HepG2 (cell line): ENCODE measurements at regions not wholly inside any gene's neighbourhood (a gene's known extent, or its start where the extent isn't known, plus 50 kb on each side); places are given as distances from the start of the nearest gene placed in this dataset.

Source experiments
- ATAC-seq: fragments of 200-7000 bp; cut with Tn5 transposase; 3 replicates; pipeline ENCODE4 v1.9.1; 2020; ENCODE audit warnings: mild to moderate bottlenecking, moderate library complexity
- BruUV-seq: library from RNA; stranded (reverse); fragments of 400-500 nt; replicated peaks from 2 replicates; lab custom pipeline; 2021; lab: Mats Ljungman, UMichigan
- CTCF ChIA-PET: fragments of 300-600 bp; formaldehyde crosslinking; extraction: SDS; loops from one replicate; lab custom pipeline; 2021; ENCODE audit warnings: low total read pairs, inconsistent platforms, low intra/inter-chr PET ratio; lab: Yijun Ruan, JAX
- POLR2A ChIA-PET: fragments of 350-600 bp; sonication (Branson Sonifier 250); formaldehyde crosslinking; loops from one replicate; lab custom pipeline; 2020; ENCODE audit warnings: antibody characterized with exemption, inconsistent platforms; lab: Yijun Ruan, JAX
- DNase-seq: peaks from one replicate; pipeline ENCODE4 v3.0.0-alpha.2; 2015; ENCODE audit warnings: low spot score
- FAIRE-seq: peaks from 3 replicates; lab custom pipeline; 2011; peaks lifted over from hg19 to GRCh38; lab: Jason Lieb, UNC
- H2AFZ ChIP-seq: one replicate; pipeline ENCODE4 v1.6.1; 2011; ENCODE audit warnings: low read length, inconsistent platforms
- H3K27ac ChIP-seq: fragments of 300-600 bp; 3 replicates; pipeline ENCODE4 v1.8.0; 2011; ENCODE audit warnings: mixed run types, mild to moderate bottlenecking, mixed read lengths, low read length, inconsistent platforms; ENCODE audit not compliant: insufficient read depth; ENCODE audit errors: extremely low read length
- H3K27me3 ChIP-seq, 2 experiments: fragments of 200-600 bp in 1 of 2; 2 replicates in 1 of 2; 3 replicates in 1 of 2; pipeline versions ENCODE4 v1.6.0 to v1.8.0; 2011; ENCODE audit warnings: low read length in 2 of 2, mild to moderate bottlenecking in 2 of 2, moderate library complexity in 2 of 2, inconsistent platforms in 1 of 2; ENCODE audit not compliant: insufficient read depth in 2 of 2, control insufficient read depth in 1 of 2
- H3K36me3 ChIP-seq, 2 experiments: fragments of 200-600 bp in 1 of 2; replicated peaks in 1 of 2; 2 replicates in 1 of 2; 3 replicates in 1 of 2; pipeline versions ENCODE4 v1.5.1 to v1.8.0; 2011; ENCODE audit warnings: low read length in 2 of 2, inconsistent platforms in 1 of 2; ENCODE audit not compliant: insufficient read depth in 2 of 2, control insufficient read depth in 1 of 2
- H3K4me1 ChIP-seq: 2 replicates; pipeline ENCODE4 v1.5.1; 2012; ENCODE audit warnings: low read length, inconsistent platforms; ENCODE audit not compliant: insufficient read depth
- H3K4me2 ChIP-seq: 2 replicates; pipeline ENCODE4 v1.6.0; 2011; ENCODE audit warnings: low read depth, low read length, inconsistent platforms
- H3K4me3 ChIP-seq, 3 experiments: fragments of 200-600 bp in 1 of 3; sonication (generic), shearing (Covaris generic) in 1 of 3; replicated peaks in 1 of 3; 2 replicates each; pipeline ENCODE4 v1.5.1; 2011 to 2016; ENCODE audit warnings: low read length in 3 of 3, inconsistent platforms in 2 of 3, low read depth in 2 of 3, mild to moderate bottlenecking in 2 of 3, control low read depth in 1 of 3, mixed read lengths in 1 of 3; ENCODE audit not compliant: insufficient read depth in 1 of 3
- H3K79me2 ChIP-seq: one replicate; pipeline ENCODE4 v1.6.1; 2011; ENCODE audit warnings: low read length, inconsistent platforms; ENCODE audit not compliant: insufficient read depth
- H3K9ac ChIP-seq: 2 replicates; pipeline ENCODE4 v1.6.0; 2011; ENCODE audit warnings: mild to moderate bottlenecking, low read depth, low read length, inconsistent platforms; ENCODE audit not compliant: insufficient read depth
- H3K9me3 ChIP-seq: 2 replicates; pipeline ENCODE4 v1.5.1; 2012; ENCODE audit warnings: mild to moderate bottlenecking, low read length
- H4K20me1 ChIP-seq: 2 replicates; pipeline ENCODE4 v1.6.0; 2011; ENCODE audit warnings: inconsistent platforms, mild to moderate bottlenecking, low read length, moderate library complexity; ENCODE audit not compliant: insufficient read depth
- CENPT ChIP-seq: sonication (generic); formaldehyde crosslinking; IDR thresholded peaks from 2 replicates; pipeline ENCODE4 v1.8.0; 2022; ENCODE audit warnings: low read depth, mild to moderate bottlenecking, moderate library complexity, missing genetic modification reagents
- CREBL2 ChIP-seq: sonication (generic); formaldehyde crosslinking; IDR thresholded peaks from 2 replicates; pipeline ENCODE4 v1.8.1; 2023; ENCODE audit warnings: missing genetic modification reagents, mild to moderate bottlenecking, borderline replicate concordance
- CREM ChIP-seq, 2 experiments: sonication (generic) in 1 of 2; formaldehyde crosslinking in 1 of 2; IDR thresholded peaks; 2 replicates each; pipeline versions ENCODE4 v1.4.0 to v1.6.1; 2016 to 2020; ENCODE audit warnings: antibody characterized with exemption in 1 of 2, mild to moderate bottlenecking in 1 of 2, missing genetic modification reagents in 1 of 2
- TEAD2 ChIP-seq: sonication (generic); formaldehyde crosslinking; IDR thresholded peaks from 2 replicates; pipeline ENCODE4 v1.9.0; 2021; ENCODE audit warnings: missing genetic modification reagents
- ZNF33A ChIP-seq: sonication (generic); formaldehyde crosslinking; IDR thresholded peaks from 2 replicates; pipeline ENCODE4 v1.5.1; 2020; ENCODE audit warnings: missing genetic modification reagents, mild to moderate bottlenecking, moderate library complexity, borderline replicate concordance
- ZNF382 ChIP-seq: sonication (generic); formaldehyde crosslinking; IDR thresholded peaks from 2 replicates; pipeline ENCODE4 v1.5.0; 2020; ENCODE audit warnings: missing genetic modification reagents, mild to moderate bottlenecking, borderline replicate concordance
- ZNF451 ChIP-seq: sonication (generic); formaldehyde crosslinking; IDR thresholded peaks from 2 replicates; pipeline ENCODE4 v1.5.0; 2020; ENCODE audit warnings: mild to moderate bottlenecking, missing genetic modification reagents
- ZNF605 ChIP-seq: sonication (generic); formaldehyde crosslinking; IDR thresholded peaks from 2 replicates; pipeline ENCODE4 v1.8.0; 2022; ENCODE audit warnings: mild to moderate bottlenecking, missing genetic modification reagents
- ZNF674 ChIP-seq: sonication (generic); formaldehyde crosslinking; IDR thresholded peaks from 2 replicates; pipeline ENCODE4 v1.5.0; 2020; ENCODE audit warnings: low read depth, mild to moderate bottlenecking, missing genetic modification reagents
- ZNF772 ChIP-seq: sonication (generic); formaldehyde crosslinking; IDR thresholded peaks from 2 replicates; pipeline ENCODE4 v1.5.0; 2020; ENCODE audit warnings: mild to moderate bottlenecking, missing genetic modification reagents
- WGBS: methylation state at CpG from one replicate; pipeline ENCODE4 v1.1.6; 2017; ENCODE audit warnings: low lambda C conversion rate; 5-methylcytosine and 5-hydroxymethylcytosine counted together
- in situ Hi-C: cut with HindIII; loops from 2 replicates; pipeline ENCODE4 v1.10.0; 2017; ENCODE audit warnings: low pct_unique_long_range_greater_than_20kb; ENCODE audit not compliant: extremely low pct_ligation_motif_present
- intact Hi-C: fragments of 100-400 bp; cut with micrococcal nuclease; formaldehyde crosslinking; loops from one replicate; pipeline ENCODE4 v1.10.0; 2022; ENCODE audit not compliant: unreplicated experiment
- TF ChIP-seq, protein P1 (sequence below): sonication (generic); formaldehyde crosslinking; IDR thresholded peaks from 2 replicates; pipeline ENCODE4 v1.4.0; 2020; ENCODE audit warnings: missing genetic modification reagents
- TF ChIP-seq, protein P2 (sequence below): sonication (generic); formaldehyde crosslinking; IDR thresholded peaks from 2 replicates; pipeline ENCODE4 v1.4.0; 2020; ENCODE audit warnings: mild to moderate bottlenecking, missing genetic modification reagents
- TF ChIP-seq, protein P3 (sequence below): IDR thresholded peaks from 2 replicates; pipeline ENCODE4 v1.4.0; 2020; ENCODE audit warnings: mild to moderate bottlenecking, missing genetic modification reagents

DNA sequence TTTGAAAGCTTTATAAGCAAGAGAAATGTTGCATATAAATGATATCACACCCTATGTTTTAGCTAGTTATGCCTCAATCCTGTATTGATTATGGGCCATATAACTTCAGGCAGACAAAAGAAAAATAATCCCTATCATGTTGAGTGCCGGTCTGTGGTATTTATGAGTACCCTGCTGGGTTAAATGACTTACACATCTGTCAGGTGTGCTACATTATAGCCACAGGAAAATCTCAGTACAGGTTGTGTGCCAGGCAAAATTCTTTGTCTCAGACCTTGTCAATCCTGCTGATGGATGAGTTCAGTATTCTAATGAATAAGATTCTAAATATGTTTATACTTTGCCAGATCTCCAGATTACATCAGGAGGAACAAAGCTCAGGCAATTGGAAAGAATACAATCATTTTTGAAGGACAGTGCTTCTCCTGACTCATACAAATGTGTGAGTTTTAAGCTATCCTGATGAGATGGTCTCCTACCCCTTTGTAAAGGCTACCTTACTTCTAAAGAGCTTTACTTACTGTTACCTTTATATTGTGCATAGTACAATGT lies 109.8 kb upstream of the FOXG1 start:
- ATAC-seq (no peak), FAIRE-seq (no peak), DNase-seq (no peak)
- H3K36me3 ChIP-seq = no peaks in the 10 kb centered on the region
- no peaks in the 10 kb centered on the region for H4K20me1 ChIP-seq
- no peaks in the 10 kb centered on the region for H3K79me2 ChIP-seq
- H3K9ac ChIP-seq = no peak overlapping the region
- H3K4me3 ChIP-seq = no peak overlapping the region
- intact Hi-C loops (no loop called here), in situ Hi-C loops (no loop called here)
- H3K9me3 ChIP-seq = peaks cover 89% of the 10 kb centered on the region
- POLR2A ChIA-PET = no interaction called here
- CTCF ChIA-PET = no interaction called here
- H3K27me3 ChIP-seq = no peaks in the 10 kb centered on the region
- H3K4me2 ChIP-seq = no peak overlapping the region
- H2AFZ ChIP-seq = no peak overlapping the region
- BruUV-seq = no TSS peak
- no peak overlapping the region for H3K27ac ChIP-seq
- WGBS = 0% methylated on average over 1 of the region's 1 CpG
- no peaks in the 10 kb centered on the region for H3K4me1 ChIP-seq
- TF ChIP-seq, protein P1, sequence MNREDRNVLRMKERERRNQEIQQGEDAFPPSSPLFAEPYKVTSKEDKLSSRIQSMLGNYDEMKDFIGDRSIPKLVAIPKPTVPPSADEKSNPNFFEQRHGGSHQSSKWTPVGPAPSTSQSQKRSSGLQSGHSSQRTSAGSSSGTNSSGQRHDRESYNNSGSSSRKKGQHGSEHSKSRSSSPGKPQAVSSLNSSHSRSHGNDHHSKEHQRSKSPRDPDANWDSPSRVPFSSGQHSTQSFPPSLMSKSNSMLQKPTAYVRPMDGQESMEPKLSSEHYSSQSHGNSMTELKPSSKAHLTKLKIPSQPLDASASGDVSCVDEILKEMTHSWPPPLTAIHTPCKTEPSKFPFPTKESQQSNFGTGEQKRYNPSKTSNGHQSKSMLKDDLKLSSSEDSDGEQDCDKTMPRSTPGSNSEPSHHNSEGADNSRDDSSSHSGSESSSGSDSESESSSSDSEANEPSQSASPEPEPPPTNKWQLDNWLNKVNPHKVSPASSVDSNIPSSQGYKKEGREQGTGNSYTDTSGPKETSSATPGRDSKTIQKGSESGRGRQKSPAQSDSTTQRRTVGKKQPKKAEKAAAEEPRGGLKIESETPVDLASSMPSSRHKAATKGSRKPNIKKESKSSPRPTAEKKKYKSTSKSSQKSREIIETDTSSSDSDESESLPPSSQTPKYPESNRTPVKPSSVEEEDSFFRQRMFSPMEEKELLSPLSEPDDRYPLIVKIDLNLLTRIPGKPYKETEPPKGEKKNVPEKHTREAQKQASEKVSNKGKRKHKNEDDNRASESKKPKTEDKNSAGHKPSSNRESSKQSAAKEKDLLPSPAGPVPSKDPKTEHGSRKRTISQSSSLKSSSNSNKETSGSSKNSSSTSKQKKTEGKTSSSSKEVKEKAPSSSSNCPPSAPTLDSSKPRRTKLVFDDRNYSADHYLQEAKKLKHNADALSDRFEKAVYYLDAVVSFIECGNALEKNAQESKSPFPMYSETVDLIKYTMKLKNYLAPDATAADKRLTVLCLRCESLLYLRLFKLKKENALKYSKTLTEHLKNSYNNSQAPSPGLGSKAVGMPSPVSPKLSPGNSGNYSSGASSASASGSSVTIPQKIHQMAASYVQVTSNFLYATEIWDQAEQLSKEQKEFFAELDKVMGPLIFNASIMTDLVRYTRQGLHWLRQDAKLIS (CRISPR knock-in tag) = no peak
- TF ChIP-seq ZNF605 (CRISPR knock-in tag) (no peak), CREM (IDR thresholded peaks at IDR 0.05) (no peak), CREM (CRISPR knock-in tag; IDR thresholded peaks at IDR 0.05) (no peak), ZNF674 (CRISPR knock-in tag) (no peak), ZNF33A (CRISPR knock-in tag) (no peak), ZNF451 (CRISPR knock-in tag) (no peak), TEAD2 (CRISPR knock-in tag) (no peak), CENPT (CRISPR knock-in tag) (no peak), ZNF772 (CRISPR knock-in tag) (no peak), CREBL2 (CRISPR knock-in tag) (no peak), ZNF382 (no peak)
- TF ChIP-seq, protein P2, sequence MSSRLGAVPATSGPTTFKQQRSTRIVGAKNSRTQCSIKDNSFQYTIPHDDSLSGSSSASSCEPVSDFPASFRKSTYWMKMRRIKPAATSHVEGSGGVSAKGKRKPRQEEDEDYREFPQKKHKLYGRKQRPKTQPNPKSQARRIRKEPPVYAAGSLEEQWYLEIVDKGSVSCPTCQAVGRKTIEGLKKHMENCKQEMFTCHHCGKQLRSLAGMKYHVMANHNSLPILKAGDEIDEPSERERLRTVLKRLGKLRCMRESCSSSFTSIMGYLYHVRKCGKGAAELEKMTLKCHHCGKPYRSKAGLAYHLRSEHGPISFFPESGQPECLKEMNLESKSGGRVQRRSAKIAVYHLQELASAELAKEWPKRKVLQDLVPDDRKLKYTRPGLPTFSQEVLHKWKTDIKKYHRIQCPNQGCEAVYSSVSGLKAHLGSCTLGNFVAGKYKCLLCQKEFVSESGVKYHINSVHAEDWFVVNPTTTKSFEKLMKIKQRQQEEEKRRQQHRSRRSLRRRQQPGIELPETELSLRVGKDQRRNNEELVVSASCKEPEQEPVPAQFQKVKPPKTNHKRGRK (CRISPR knock-in tag) = no peak
- TF ChIP-seq, protein P3, sequence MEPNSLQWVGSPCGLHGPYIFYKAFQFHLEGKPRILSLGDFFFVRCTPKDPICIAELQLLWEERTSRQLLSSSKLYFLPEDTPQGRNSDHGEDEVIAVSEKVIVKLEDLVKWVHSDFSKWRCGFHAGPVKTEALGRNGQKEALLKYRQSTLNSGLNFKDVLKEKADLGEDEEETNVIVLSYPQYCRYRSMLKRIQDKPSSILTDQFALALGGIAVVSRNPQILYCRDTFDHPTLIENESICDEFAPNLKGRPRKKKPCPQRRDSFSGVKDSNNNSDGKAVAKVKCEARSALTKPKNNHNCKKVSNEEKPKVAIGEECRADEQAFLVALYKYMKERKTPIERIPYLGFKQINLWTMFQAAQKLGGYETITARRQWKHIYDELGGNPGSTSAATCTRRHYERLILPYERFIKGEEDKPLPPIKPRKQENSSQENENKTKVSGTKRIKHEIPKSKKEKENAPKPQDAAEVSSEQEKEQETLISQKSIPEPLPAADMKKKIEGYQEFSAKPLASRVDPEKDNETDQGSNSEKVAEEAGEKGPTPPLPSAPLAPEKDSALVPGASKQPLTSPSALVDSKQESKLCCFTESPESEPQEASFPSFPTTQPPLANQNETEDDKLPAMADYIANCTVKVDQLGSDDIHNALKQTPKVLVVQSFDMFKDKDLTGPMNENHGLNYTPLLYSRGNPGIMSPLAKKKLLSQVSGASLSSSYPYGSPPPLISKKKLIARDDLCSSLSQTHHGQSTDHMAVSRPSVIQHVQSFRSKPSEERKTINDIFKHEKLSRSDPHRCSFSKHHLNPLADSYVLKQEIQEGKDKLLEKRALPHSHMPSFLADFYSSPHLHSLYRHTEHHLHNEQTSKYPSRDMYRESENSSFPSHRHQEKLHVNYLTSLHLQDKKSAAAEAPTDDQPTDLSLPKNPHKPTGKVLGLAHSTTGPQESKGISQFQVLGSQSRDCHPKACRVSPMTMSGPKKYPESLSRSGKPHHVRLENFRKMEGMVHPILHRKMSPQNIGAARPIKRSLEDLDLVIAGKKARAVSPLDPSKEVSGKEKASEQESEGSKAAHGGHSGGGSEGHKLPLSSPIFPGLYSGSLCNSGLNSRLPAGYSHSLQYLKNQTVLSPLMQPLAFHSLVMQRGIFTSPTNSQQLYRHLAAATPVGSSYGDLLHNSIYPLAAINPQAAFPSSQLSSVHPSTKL (CRISPR knock-in tag) = no peak
